ENCODE measurements at regions not wholly inside any gene's neighbourhood (a gene's known extent, or its start where the extent isn't known, plus 50 kb on each side); places are given as distances from the start of the nearest gene placed in this dataset.
"Not testable (repeated sequence)": the region's sequence is repeated elsewhere in the genome, so short reads cannot be mapped to it uniquely, and the experiment has no call there.

- no peak for TF ChIP-seq CTCF (IDR thresholded peaks at IDR 0.05; ENCODE audit: insufficient read depth, low read depth, low read length)
- H3K4me3 ChIP-seq (ENCODE audit: low read depth, low read length), result no peak overlapping the region
- DNase-seq (ENCODE audit: low read depth), result no peak
Observed at GRCh38 chr4:33111117-33111516, 2390.9 kb downstream of the PCDH7 start.

GRCh38 chr4:33116871-33117270 is 2396.7 kb downstream of the PCDH7 start:
- no peak overlapping the region for H3K4me3 ChIP-seq (ENCODE audit: low read depth, low read length)
- no peak for DNase-seq (ENCODE audit: low read depth)
- no peak for TF ChIP-seq CTCF (IDR thresholded peaks at IDR 0.05; ENCODE audit: insufficient read depth, low read depth, low read length)

- no peak overlapping the region for H3K4me3 ChIP-seq (ENCODE audit: low read depth, low read length)
- no peak for DNase-seq (ENCODE audit: low read depth)
- TF ChIP-seq CTCF (IDR thresholded peaks at IDR 0.05; ENCODE audit: insufficient read depth, low read depth, low read length), result no peak
Observed at GRCh38 chr4:33126002-33126401, 2405.8 kb downstream of the PCDH7 start.

GRCh38 chr4:33130662-33131061 is 2410.5 kb downstream of the PCDH7 start:
- H3K4me3 ChIP-seq (ENCODE audit: low read depth, low read length), result not testable (repeated sequence)

GRCh38 chr4:33133723-33134122 is 2413.6 kb downstream of the PCDH7 start:
- no peak for DNase-seq (ENCODE audit: low read depth)
- TF ChIP-seq CTCF (IDR thresholded peaks at IDR 0.05; ENCODE audit: insufficient read depth, low read depth, low read length), result no peak
- H3K4me3 ChIP-seq (ENCODE audit: low read depth, low read length), result no peak overlapping the region

More at GRCh38 chr4:33130662-33131061, 2410.5 kb downstream of the PCDH7 start:
- not testable (repeated sequence) for DNase-seq (ENCODE audit: low read depth)

GRCh38 chr4:33134366-33134765 is 2414.2 kb downstream of the PCDH7 start:
- TF ChIP-seq CTCF (IDR thresholded peaks at IDR 0.05; ENCODE audit: insufficient read depth, low read depth, low read length), result no peak
- no peak overlapping the region for H3K4me3 ChIP-seq (ENCODE audit: low read depth, low read length)
- DNase-seq (ENCODE audit: low read depth), result no peak

- no peak for DNase-seq (ENCODE audit: low read depth)
- no peak for TF ChIP-seq CTCF (IDR thresholded peaks at IDR 0.05; ENCODE audit: insufficient read depth, low read depth, low read length)
- H3K4me3 ChIP-seq (ENCODE audit: low read depth, low read length), result no peak overlapping the region
Observed at GRCh38 chr4:33149658-33150524, 2429.7 kb downstream of the PCDH7 start.
